B cell (primary cell): ENCODE measurements at regions not wholly inside any gene's neighbourhood (a gene's known extent, or its start where the extent isn't known, plus 50 kb on each side); places are given as distances from the start of the nearest gene placed in this dataset.

Source experiments
- ATAC-seq: fragments of 200-7000 bp; cut with Tn5 transposase; one replicate; pipeline ENCODE4 v1.10.0; 2021; ENCODE audit warnings: low read depth, mild to moderate bottlenecking, moderate number of reproducible peaks, moderate library complexity
- CTCF ChIA-PET: fragments of 350-600 bp; sonication (Branson Sonifier 250); formaldehyde crosslinking; loops from one replicate; lab custom pipeline; 2021; ENCODE audit warnings: antibody characterized with exemption, inconsistent platforms; lab: Charles Lee
- POLR2A ChIA-PET: fragments of 350-600 bp; sonication (Branson Sonifier 250); formaldehyde crosslinking; loops from one replicate; lab custom pipeline; 2021; ENCODE audit warnings: antibody characterized with exemption; lab: Charles Lee
- DNase-seq: peaks from one replicate; pipeline ENCODE4 v3.0.0; 2013
- H2AFZ ChIP-seq: 2 replicates; pipeline ENCODE4 v1.6.1; 2012; ENCODE audit warnings: mild to moderate bottlenecking, low read depth, low read length; ENCODE audit not compliant: insufficient read depth, poor library complexity, severe bottlenecking
- H3K27ac ChIP-seq, 2 donors: 1 replicate in 1 of 2; 2 replicates in 1 of 2; pipeline ENCODE4 v1.5.1; 2012 to 2013; ENCODE audit warnings: low read length in 2 of 2, mild to moderate bottlenecking in 2 of 2, moderate library complexity in 1 of 2
- H3K27me3 ChIP-seq, 4 experiments: fragments of 200-600 bp in 1 of 4; sonication (generic) in 1 of 4; replicated peaks in 1 of 4; 1 replicate in 2 of 4; 2 replicates in 2 of 4; pipeline versions ENCODE4 v1.6.1 to v1.7.0; 2013 to 2016; ENCODE audit warnings: low read length in 3 of 4, mild to moderate bottlenecking in 2 of 4, mixed read lengths in 1 of 4, moderate library complexity in 1 of 4; ENCODE audit not compliant: insufficient read depth in 4 of 4, control insufficient read depth in 3 of 4; ENCODE audit errors: control extremely low read depth in 1 of 4
- H3K36me3 ChIP-seq, 2 experiments: replicated peaks in 1 of 2; 1 replicate in 1 of 2; 2 replicates in 1 of 2; pipeline versions ENCODE4 v1.6.1 to v1.7.1; 2013; ENCODE audit warnings: low read length in 1 of 2; ENCODE audit not compliant: insufficient read depth in 2 of 2, control insufficient read depth in 1 of 2; ENCODE audit errors: control extremely low read depth in 1 of 2, extremely low read depth in 1 of 2
- H3K4me1 ChIP-seq, 2 donors: fragments of 200-600 bp in 1 of 2; sonication (generic) in 1 of 2; 1 replicate in 1 of 2; 2 replicates in 1 of 2; pipeline versions ENCODE4 v1.5.1 to v1.6.1; 2013 to 2017; ENCODE audit warnings: low read length in 2 of 2; ENCODE audit not compliant: control insufficient read depth in 2 of 2, insufficient read depth in 2 of 2
- H3K4me2 ChIP-seq: replicated peaks from 2 replicates; pipeline ENCODE3; 2012; ENCODE audit warnings: mild to moderate bottlenecking, low read depth, low read length; ENCODE audit not compliant: poor library complexity, severe bottlenecking
- H3K4me3 ChIP-seq, 5 experiments: fragments of 200-600 bp in 1 of 5; sonication (generic) in 1 of 5; 1 replicate in 3 of 5; 2 replicates in 2 of 5; pipeline versions ENCODE4 v1.5.1 to v1.7.0; 2011 to 2016; ENCODE audit warnings: low read length in 4 of 5, mild to moderate bottlenecking in 4 of 5, low read depth in 2 of 5, control low read depth in 1 of 5, moderate library complexity in 1 of 5; ENCODE audit not compliant: insufficient read depth in 1 of 5; ENCODE audit errors: control extremely low read depth in 1 of 5, extremely low read depth in 1 of 5
- H3K79me2 ChIP-seq: fragments of 200-600 bp; sonication (generic); one replicate; pipeline ENCODE4 v1.6.0; 2016; ENCODE audit warnings: low read length; ENCODE audit not compliant: control insufficient read depth, insufficient read depth
- H3K9ac ChIP-seq: fragments of 200-600 bp; sonication (generic); 2 replicates; pipeline ENCODE4 v1.6.1; 2017; ENCODE audit warnings: mild to moderate bottlenecking, low read length, moderate library complexity
- H3K9me3 ChIP-seq, 3 donors: one replicate each; pipeline versions ENCODE4 v1.6.1 to v1.7.1; 2013; ENCODE audit warnings: low read length in 2 of 3; ENCODE audit not compliant: control insufficient read depth in 2 of 3, insufficient read depth in 1 of 3; ENCODE audit errors: control extremely low read depth in 1 of 3
- H4K20me1 ChIP-seq: 2 replicates; pipeline ENCODE4 v1.6.0; 2012; ENCODE audit warnings: mild to moderate bottlenecking, low read length; ENCODE audit not compliant: insufficient read depth, control insufficient read depth, poor library complexity, severe bottlenecking
- H3K27ac Mint-ChIP-seq: one replicate; pipeline ENCODE4 v1.8.0; 2021; ENCODE audit warnings: mixed read lengths
- H3K27me3 Mint-ChIP-seq: one replicate; pipeline ENCODE4 v1.8.0; 2021; ENCODE audit warnings: mixed read lengths
- H3K4me1 Mint-ChIP-seq: one replicate; pipeline ENCODE4 v1.8.0; 2021; ENCODE audit warnings: mixed read lengths
- H3K4me3 Mint-ChIP-seq: one replicate; pipeline ENCODE4 v1.8.0; 2021; ENCODE audit warnings: mixed read lengths
- H3K9me3 Mint-ChIP-seq: one replicate; pipeline ENCODE4 v1.8.0; 2022; ENCODE audit warnings: mixed read lengths; ENCODE audit not compliant: insufficient read depth
- CTCF ChIP-seq: fragments of 200-600 bp; IDR thresholded peaks from one replicate; pipeline ENCODE4 v1.8.0; 2022; ENCODE audit warnings: antibody characterized with exemption, mild to moderate bottlenecking
- EZH2 ChIP-seq: IDR thresholded peaks from 2 replicates; pipeline ENCODE4 v1.6.1; 2012; ENCODE audit warnings: borderline replicate concordance, low read depth, mild to moderate bottlenecking, moderate library complexity, low read length; ENCODE audit not compliant: insufficient read depth, poor library complexity, severe bottlenecking
- WGBS: methylation state at CpG from one replicate; pipeline ENCODE4 v1.1.5; 2013; ENCODE audit warnings: missing lambda C conversion rate; ENCODE audit not compliant: insufficient coverage; 5-methylcytosine and 5-hydroxymethylcytosine counted together
- intact Hi-C: fragments of 100-400 bp; cut with micrococcal nuclease; formaldehyde crosslinking; loops from one replicate; pipeline ENCODE4 v1.10.0; 2022

- H3K4me2 ChIP-seq, result no peak overlapping the region
- intact Hi-C loops, result no loop called here
- no peak overlapping the region for H2AFZ ChIP-seq
- no peaks in the 10 kb centered on the region for H3K36me3 ChIP-seq
- Mint-ChIP-seq H3K27ac (no peak overlapping the region), H3K9me3 (no peaks in the 10 kb centered on the region), H3K27me3 (no peaks in the 10 kb centered on the region), H3K4me1 (no peaks in the 10 kb centered on the region), H3K4me3 (no peak overlapping the region)
- H3K4me3 ChIP-seq, result no peak overlapping the region
- no peaks in the 10 kb centered on the region for H3K4me1 ChIP-seq
- DNase-seq (no peak), ATAC-seq (no peak)
- ChIA-PET POLR2A (no interaction called here), CTCF (no interaction called here)
- TF ChIP-seq EZH2, result no peak
- TF ChIP-seq CTCF, result no peak
- H4K20me1 ChIP-seq, result no peaks in the 10 kb centered on the region
- no peak overlapping the region for H3K27ac ChIP-seq
- no peaks in the 10 kb centered on the region for H3K9me3 ChIP-seq
- no peaks in the 10 kb centered on the region for H3K27me3 ChIP-seq
- H3K79me2 ChIP-seq, result no peaks in the 10 kb centered on the region
- H3K9ac ChIP-seq, result no peak overlapping the region
These were observed 416.3 kb upstream of the GBE1 start for GRCh38 chr3:82177774-82178173.

- CTCF ChIA-PET, result no interaction called here
These were observed 403.8 kb upstream of the GBE1 start for GRCh38 chr3:82165266-82165665.

More at GRCh38 chr3:82165266-82165665, 403.8 kb upstream of the GBE1 start:
- TF ChIP-seq CTCF, result no peak
- TF ChIP-seq EZH2, result no peak
- Histone ChIP-seq H3K27ac (no peak overlapping the region), H3K79me2 (no peaks in the 10 kb centered on the region), H3K4me3 (no peak overlapping the region), H3K4me1 (no peaks in the 10 kb centered on the region), H2AFZ (no peak overlapping the region), H4K20me1 (no peaks in the 10 kb centered on the region), H3K9me3 (peaks cover 0 to 3% (median 0%) of the 10 kb centered on the region in 3 donors), H3K27me3 (no peaks in the 10 kb centered on the region), H3K4me2 (no peak overlapping the region), H3K9ac (no peak overlapping the region), H3K36me3 (no peaks in the 10 kb centered on the region)
- ATAC-seq (no peak), DNase-seq (no peak)
- POLR2A ChIA-PET, result no interaction called here
- Mint-ChIP-seq H3K27me3 (no peaks in the 10 kb centered on the region), H3K4me1 (no peaks in the 10 kb centered on the region), H3K9me3 (no peaks in the 10 kb centered on the region), H3K4me3 (no peak overlapping the region), H3K27ac (no peak overlapping the region)
- intact Hi-C loops, result no loop called here
- WGBS, result no CpG with 5 or more reads among the region's 1 CpG
